Central memory CD4-positive, alpha-beta T cell (primary cell): ENCODE measurements at regions not wholly inside any gene's neighbourhood (a gene's known extent, or its start where the extent isn't known, plus 50 kb on each side); places are given as distances from the start of the nearest gene placed in this dataset.
"Not testable (repeated sequence)": the region's sequence is repeated elsewhere in the genome, so short reads cannot be mapped to it uniquely, and the experiment has no call there.

Experiments
- DNase-seq: peaks from one replicate; pipeline ENCODE4 v3.0.0; 2022

- no peak for DNase-seq
Observed at GRCh38 chr4:173753408-173753807, 223.4 kb upstream of the HAND2 start.

- no peak for DNase-seq
Observed at GRCh38 chr4:173752610-173753230, 222.7 kb upstream of the HAND2 start.

- no peak for DNase-seq
Observed at GRCh38 chr4:173748353-173748752, 218.3 kb upstream of the HAND2 start.

GRCh38 chr4:173747537-173748257 is 217.7 kb upstream of the HAND2 start:
- no peak for DNase-seq

GRCh38 chr4:173746424-173746823 is 216.4 kb upstream of the HAND2 start:
- DNase-seq: no peak

- DNase-seq: no peak
Observed at GRCh38 chr4:173745765-173746164, 215.7 kb upstream of the HAND2 start.

- no peak for DNase-seq
Observed at GRCh38 chr4:173736840-173737239, 206.8 kb upstream of the HAND2 start.

- no peak for DNase-seq
Observed at GRCh38 chr4:173735585-173735984, 205.6 kb upstream of the HAND2 start.

- DNase-seq: no peak
Observed at GRCh38 chr4:173735049-173735448, 205.0 kb upstream of the HAND2 start.

- peak; percentile 11 for DNase-seq
Observed at GRCh38 chr4:173731257-173731656, 201.2 kb upstream of the HAND2 start.

- DNase-seq: no peak
Observed at GRCh38 chr4:173722075-173722474, 192.0 kb upstream of the HAND2 start.

- not testable (repeated sequence) for DNase-seq
Observed at GRCh38 chr4:173718504-173718903, 188.5 kb upstream of the HAND2 start.

- DNase-seq: no peak
Observed at GRCh38 chr4:173717581-173717980, 187.6 kb upstream of the HAND2 start.

GRCh38 chr4:173714456-173714855 is 184.4 kb upstream of the HAND2 start:
- DNase-seq: no peak

- DNase-seq: no peak
Observed at GRCh38 chr4:173713026-173713425, 183.0 kb upstream of the HAND2 start.

- no peak for DNase-seq
Observed at GRCh38 chr4:173707658-173708419, 177.8 kb upstream of the HAND2 start.

GRCh38 chr4:173704201-173704600 is 174.2 kb upstream of the HAND2 start:
- DNase-seq: no peak

GRCh38 chr4:173703021-173703420 is 173.0 kb upstream of the HAND2 start:
- DNase-seq: no peak

GRCh38 chr4:173700650-173701049 is 170.6 kb upstream of the HAND2 start:
- DNase-seq: no peak

- DNase-seq: no peak
Observed at GRCh38 chr4:173699841-173700475, 169.9 kb upstream of the HAND2 start.

GRCh38 chr4:173698557-173699262 is 168.7 kb upstream of the HAND2 start:
- no peak for DNase-seq

GRCh38 chr4:173697840-173698239 is 167.8 kb upstream of the HAND2 start:
- DNase-seq: no peak

GRCh38 chr4:173696551-173696950 is 166.5 kb upstream of the HAND2 start:
- DNase-seq: no peak
